Gastrocnemius medialis (tissue), 4 donors: ENCODE measurements at regions not wholly inside any gene's neighbourhood (a gene's known extent, or its start where the extent isn't known, plus 50 kb on each side); places are given as distances from the start of the nearest gene placed in this dataset.

Experiments used
- POLR2A ChIP-seq, 2 donors: fragments of 450-650 bp; IDR thresholded peaks; one replicate each; pipeline ENCODE4 v1.6.1; 2017; ENCODE audit warnings: antibody characterized with exemption in 2 of 2, mild to moderate bottlenecking in 2 of 2, moderate library complexity in 2 of 2
- TF ChIP-seq, protein P1 (sequence below), 5 experiments: fragments of 450-650 bp in 3 of 5; fragments of 200-600 bp in 2 of 5; sonication (generic) in 2 of 5; IDR thresholded peaks in 4 of 5; conservative IDR thresholded peaks in 1 of 5; 1 replicate in 4 of 5; 2 replicates in 1 of 5; pipeline ENCODE4 v1.5.1; 2016 to 2019; ENCODE audit warnings: antibody characterized with exemption in 5 of 5, mild to moderate bottlenecking in 3 of 5, moderate library complexity in 3 of 5

DNA sequence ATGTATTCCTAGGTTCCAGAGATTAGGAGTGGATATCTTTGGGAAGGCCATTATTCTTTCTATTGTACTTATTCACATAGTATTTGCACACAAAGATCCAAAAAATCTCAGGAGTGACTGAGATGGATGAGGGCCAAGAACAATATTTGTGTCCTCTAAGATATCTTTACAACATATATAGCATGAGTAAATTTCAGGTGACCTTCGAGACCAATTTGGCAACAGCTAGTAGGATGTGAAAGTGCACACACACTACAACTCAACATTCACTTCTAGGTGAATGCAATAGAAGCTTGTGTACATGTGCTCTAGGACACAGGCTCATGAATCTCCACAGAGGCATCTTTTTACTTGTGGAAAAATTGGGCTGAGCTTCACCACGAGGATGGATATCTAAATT lies 224.0 kb downstream of the C1orf94 start:
- TF ChIP-seq, protein P1, sequence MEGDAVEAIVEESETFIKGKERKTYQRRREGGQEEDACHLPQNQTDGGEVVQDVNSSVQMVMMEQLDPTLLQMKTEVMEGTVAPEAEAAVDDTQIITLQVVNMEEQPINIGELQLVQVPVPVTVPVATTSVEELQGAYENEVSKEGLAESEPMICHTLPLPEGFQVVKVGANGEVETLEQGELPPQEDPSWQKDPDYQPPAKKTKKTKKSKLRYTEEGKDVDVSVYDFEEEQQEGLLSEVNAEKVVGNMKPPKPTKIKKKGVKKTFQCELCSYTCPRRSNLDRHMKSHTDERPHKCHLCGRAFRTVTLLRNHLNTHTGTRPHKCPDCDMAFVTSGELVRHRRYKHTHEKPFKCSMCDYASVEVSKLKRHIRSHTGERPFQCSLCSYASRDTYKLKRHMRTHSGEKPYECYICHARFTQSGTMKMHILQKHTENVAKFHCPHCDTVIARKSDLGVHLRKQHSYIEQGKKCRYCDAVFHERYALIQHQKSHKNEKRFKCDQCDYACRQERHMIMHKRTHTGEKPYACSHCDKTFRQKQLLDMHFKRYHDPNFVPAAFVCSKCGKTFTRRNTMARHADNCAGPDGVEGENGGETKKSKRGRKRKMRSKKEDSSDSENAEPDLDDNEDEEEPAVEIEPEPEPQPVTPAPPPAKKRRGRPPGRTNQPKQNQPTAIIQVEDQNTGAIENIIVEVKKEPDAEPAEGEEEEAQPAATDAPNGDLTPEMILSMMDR (IDR thresholded peaks at IDR 0.05 in 4 of 5, conservative IDR thresholded peaks at IDR 0.05 in 1 of 5), result no peak
- TF ChIP-seq POLR2A (IDR thresholded peaks at IDR 0.05), result no peak
